HFFc6 (cell line): ENCODE measurements at regions not wholly inside any gene's neighbourhood (a gene's known extent, or its start where the extent isn't known, plus 50 kb on each side); places are given as distances from the start of the nearest gene placed in this dataset.
A peak's percentile ranks its signal among the peaks of the same experiment; 100 is the strongest.
"Not testable (repeated sequence)": the region's sequence is repeated elsewhere in the genome, so short reads cannot be mapped to it uniquely, and the experiment has no call there.

Experiments
- DNase-seq: peaks from one replicate; pipeline ENCODE4 v3.0.0-alpha.2; 2018
- H3K27ac Mint-ChIP-seq: 2 replicates; pipeline ENCODE4 v1.8.0; 2020; ENCODE audit warnings: mild to moderate bottlenecking, mixed read lengths
- H3K27me3 Mint-ChIP-seq: 2 replicates; pipeline ENCODE4 v1.8.0; 2021; ENCODE audit warnings: mild to moderate bottlenecking, moderate library complexity, mixed read lengths; ENCODE audit not compliant: insufficient read depth
- H3K36me3 Mint-ChIP-seq: 2 replicates; pipeline ENCODE4 v1.8.0; 2021; ENCODE audit warnings: low read depth, mixed read lengths
- H3K4me1 Mint-ChIP-seq: 2 replicates; pipeline ENCODE4 v1.8.0; 2020; ENCODE audit warnings: low read depth, mixed read lengths
- H3K4me3 Mint-ChIP-seq: 2 replicates; pipeline ENCODE4 v1.8.0; 2020; ENCODE audit warnings: mild to moderate bottlenecking, moderate library complexity, mixed read lengths
- H3K9me3 Mint-ChIP-seq: 2 replicates; pipeline ENCODE4 v1.8.0; 2020; ENCODE audit warnings: mild to moderate bottlenecking, mixed read lengths
- TF ChIP-seq, protein P1 (sequence below): fragments of 200-600 bp; sonication (generic); IDR thresholded peaks from 2 replicates; pipeline ENCODE4 v1.5.0; 2021; ENCODE audit warnings: antibody characterized with exemption, mild to moderate bottlenecking

DNA sequence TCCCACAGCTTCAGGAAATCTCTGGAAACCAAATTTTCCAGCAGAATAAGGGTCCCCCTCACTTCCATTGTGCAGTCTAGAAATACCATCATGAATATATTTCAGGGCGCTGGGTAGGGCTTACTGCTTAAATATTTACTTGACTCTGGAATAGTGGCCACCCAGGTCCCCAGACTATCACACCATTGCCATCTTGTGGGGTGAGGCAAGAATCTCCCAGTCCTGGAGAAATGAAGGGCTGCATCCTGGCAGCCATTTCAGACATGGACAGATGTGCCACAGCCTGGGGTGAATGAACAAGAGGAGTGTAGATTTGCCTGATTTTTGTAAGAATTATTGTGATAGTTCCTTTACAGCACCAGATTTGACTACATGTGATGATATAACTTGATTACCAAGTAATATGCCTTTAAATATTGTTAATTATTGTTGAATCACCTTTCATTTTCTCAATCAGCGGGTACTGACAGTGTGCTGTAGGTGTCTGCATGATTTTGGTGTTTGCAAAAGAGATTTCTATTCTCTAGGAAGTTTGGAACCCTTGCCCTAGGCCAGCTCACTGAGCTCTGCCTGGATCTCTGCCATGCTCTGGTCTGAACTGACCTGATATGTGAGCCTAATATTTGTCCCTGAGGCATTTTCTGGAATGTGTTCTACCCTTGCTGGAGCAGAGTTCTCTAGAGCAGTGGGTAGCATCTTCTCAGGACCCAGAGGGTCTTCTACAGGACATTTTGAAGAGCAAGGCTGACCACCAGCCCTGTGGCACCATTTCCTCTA is 183.4 kb downstream of the KIT start:
- Mint-ChIP-seq H3K4me1 (no peaks in the 10 kb centered on the region), H3K27ac (no peak overlapping the region), H3K36me3 (no peaks in the 10 kb centered on the region), H3K27me3 (peaks cover 8% of the 10 kb centered on the region), H3K9me3 (no peaks in the 10 kb centered on the region), H3K4me3 (no peak overlapping the region)
- peak; percentile 46 for DNase-seq
- TF ChIP-seq, protein P1, sequence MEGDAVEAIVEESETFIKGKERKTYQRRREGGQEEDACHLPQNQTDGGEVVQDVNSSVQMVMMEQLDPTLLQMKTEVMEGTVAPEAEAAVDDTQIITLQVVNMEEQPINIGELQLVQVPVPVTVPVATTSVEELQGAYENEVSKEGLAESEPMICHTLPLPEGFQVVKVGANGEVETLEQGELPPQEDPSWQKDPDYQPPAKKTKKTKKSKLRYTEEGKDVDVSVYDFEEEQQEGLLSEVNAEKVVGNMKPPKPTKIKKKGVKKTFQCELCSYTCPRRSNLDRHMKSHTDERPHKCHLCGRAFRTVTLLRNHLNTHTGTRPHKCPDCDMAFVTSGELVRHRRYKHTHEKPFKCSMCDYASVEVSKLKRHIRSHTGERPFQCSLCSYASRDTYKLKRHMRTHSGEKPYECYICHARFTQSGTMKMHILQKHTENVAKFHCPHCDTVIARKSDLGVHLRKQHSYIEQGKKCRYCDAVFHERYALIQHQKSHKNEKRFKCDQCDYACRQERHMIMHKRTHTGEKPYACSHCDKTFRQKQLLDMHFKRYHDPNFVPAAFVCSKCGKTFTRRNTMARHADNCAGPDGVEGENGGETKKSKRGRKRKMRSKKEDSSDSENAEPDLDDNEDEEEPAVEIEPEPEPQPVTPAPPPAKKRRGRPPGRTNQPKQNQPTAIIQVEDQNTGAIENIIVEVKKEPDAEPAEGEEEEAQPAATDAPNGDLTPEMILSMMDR, result peak; percentile 52; the same call in 1 of the 2 replicates

- Mint-ChIP-seq H3K27ac (no peak overlapping the region), H3K27me3 (peaks cover 8% of the 10 kb centered on the region), H3K4me1 (no peaks in the 10 kb centered on the region), H3K9me3 (no peaks in the 10 kb centered on the region; the same call in 1 of the 2 replicates), H3K4me3 (no peak overlapping the region), H3K36me3 (no peaks in the 10 kb centered on the region)
- TF ChIP-seq, protein P1, result no peak
- no peak for DNase-seq
These were observed 182.7 kb downstream of the KIT start for GRCh38 chr4:54840430-54840829.

DNA sequence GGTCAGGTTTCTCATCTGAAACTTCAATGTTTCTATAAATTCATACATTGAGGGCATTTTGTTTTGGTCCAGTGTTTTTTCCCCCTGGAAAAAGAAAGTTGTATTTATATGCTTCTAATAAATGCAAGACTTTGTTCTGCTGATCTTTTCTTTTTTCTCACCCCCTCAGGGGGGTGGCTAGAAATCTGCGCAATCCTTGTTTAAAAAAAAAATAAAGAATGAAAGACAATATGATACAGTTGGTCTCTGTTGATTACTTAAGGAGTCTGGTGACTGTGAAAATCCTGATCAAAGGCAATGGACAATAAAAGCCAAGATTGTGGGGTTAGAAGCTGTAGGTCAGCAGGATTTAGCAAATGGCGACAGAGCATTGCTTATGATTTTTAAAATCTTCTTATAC is 180.5 kb downstream of the KIT start:
- H3K4me3 Mint-ChIP-seq, result no peak overlapping the region
- no peaks in the 10 kb centered on the region for H3K36me3 Mint-ChIP-seq
- DNase-seq, result no peak
- no peaks in the 10 kb centered on the region for H3K4me1 Mint-ChIP-seq
- peaks cover 2% of the 10 kb centered on the region for H3K27me3 Mint-ChIP-seq
- TF ChIP-seq, protein P1, result no peak
- no peaks in the 10 kb centered on the region; the same call in 1 of the 2 replicates for H3K9me3 Mint-ChIP-seq
- no peak overlapping the region for H3K27ac Mint-ChIP-seq

- H3K9me3 Mint-ChIP-seq, result no peaks in the 10 kb centered on the region; the same call in 1 of the 2 replicates
- H3K4me3 Mint-ChIP-seq, result no peak overlapping the region
- H3K27ac Mint-ChIP-seq, result no peak overlapping the region
- no peaks in the 10 kb centered on the region for H3K4me1 Mint-ChIP-seq
- TF ChIP-seq, protein P1, result no peak
- peaks cover 2% of the 10 kb centered on the region for H3K27me3 Mint-ChIP-seq
- no peak for DNase-seq
- no peaks in the 10 kb centered on the region for H3K36me3 Mint-ChIP-seq
These were observed 179.9 kb downstream of the KIT start for GRCh38 chr4:54837576-54838140.

DNA sequence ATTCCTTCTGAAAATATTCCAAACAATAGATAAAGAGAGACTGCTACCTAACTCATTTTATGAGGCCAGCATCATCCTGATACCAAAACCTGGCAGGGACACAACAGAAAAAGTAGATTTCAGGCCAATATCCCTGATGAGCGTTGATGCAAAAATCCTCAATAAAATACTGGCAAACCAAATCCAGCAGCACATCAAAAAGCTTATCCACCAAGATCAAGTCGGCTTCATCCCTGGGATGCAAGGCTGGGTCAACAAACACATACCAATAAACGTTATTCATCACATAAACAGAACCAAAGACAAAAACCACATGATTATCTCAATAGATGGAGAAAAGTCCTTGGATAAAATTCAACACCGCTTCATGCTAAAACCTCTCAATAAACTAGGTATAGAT is 170.6 kb downstream of the KIT start:
- not testable (repeated sequence) for H3K4me3 Mint-ChIP-seq, H3K27ac Mint-ChIP-seq, H3K36me3 Mint-ChIP-seq, H3K9me3 Mint-ChIP-seq, H3K4me1 Mint-ChIP-seq, DNase-seq, H3K27me3 Mint-ChIP-seq

GRCh38 chr4:54823616-54824015 is 165.9 kb downstream of the KIT start:
- no peak overlapping the region for H3K27ac Mint-ChIP-seq
- TF ChIP-seq, protein P1, result no peak

More at GRCh38 chr4:54823616-54824015, 165.9 kb downstream of the KIT start:
- Mint-ChIP-seq H3K27me3 (peaks cover 3% of the 10 kb centered on the region; the same call in 1 of the 2 replicates), H3K36me3 (no peaks in the 10 kb centered on the region), H3K4me3 (no peak overlapping the region), H3K9me3 (peaks cover 11% of the 10 kb centered on the region), H3K4me1 (no peaks in the 10 kb centered on the region)
- no peak for DNase-seq
